Stromal cell of bone marrow (primary cell): ENCODE measurements at regions not wholly inside any gene's neighbourhood (a gene's known extent, or its start where the extent isn't known, plus 50 kb on each side); places are given as distances from the start of the nearest gene placed in this dataset.

Source experiments
- DNase-seq: peaks from one replicate; pipeline ENCODE4 v3.0.0-alpha.2; 2012; ENCODE audit warnings: low read depth

DNA sequence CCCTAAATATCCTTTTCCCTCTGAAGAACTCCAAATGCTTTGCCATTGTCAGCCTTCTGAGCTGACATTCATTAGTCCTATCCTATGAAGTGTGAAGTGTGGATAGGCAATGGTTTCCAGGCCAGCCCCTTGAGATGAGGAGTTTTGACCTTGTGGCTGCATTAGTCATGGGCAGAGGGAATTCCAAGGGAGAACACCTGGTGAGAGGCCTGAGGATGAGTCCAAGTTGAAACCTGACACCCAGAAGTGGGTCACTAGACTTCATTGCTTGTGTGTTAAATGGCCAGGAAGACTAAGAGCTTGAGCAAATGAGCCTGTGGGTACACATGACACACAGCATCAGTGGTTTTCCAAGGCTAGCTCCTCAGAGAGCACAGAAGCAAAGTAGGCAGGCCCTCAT, 260.8 kb downstream of the SKAP2 start:
- DNase-seq = no peak

DNA sequence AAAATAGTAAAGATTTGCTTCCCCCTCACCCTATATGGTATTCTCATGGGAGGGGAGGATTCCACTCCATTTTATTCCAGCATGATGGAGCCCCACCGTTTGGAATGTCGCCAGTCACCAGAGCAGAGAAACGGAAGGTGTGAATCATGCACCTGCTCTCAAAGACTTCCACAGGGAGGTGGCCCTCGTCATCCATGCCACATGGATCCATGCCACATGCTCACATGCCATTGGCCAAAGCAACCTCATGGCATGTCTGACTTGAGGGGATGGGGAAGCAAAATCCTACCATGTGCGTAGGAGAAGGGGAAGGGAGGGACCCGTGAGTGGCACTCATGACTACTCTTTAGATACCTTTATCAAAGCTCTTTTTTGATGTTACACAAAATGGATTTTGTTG, 256.0 kb downstream of the SKAP2 start:
- no peak for DNase-seq

DNA sequence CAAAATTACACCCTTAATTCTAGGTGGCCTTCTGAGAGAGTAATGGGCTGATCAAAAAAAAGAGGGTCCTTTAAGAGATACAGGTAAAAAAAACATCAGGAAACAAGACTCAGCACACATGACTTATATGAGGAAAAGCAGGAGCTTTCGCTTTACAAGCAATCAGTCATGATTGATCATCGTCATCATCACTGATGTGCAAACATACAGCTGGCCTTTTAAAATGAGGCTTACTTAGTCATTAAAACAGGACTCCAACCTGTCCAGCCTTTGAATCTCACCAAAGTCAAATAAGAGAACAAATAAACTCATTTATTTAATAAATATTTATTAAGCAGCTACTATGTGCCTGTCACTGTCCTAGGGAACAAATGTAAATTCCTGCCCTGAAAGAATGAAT, 255.3 kb downstream of the SKAP2 start:
- no peak for DNase-seq

DNA sequence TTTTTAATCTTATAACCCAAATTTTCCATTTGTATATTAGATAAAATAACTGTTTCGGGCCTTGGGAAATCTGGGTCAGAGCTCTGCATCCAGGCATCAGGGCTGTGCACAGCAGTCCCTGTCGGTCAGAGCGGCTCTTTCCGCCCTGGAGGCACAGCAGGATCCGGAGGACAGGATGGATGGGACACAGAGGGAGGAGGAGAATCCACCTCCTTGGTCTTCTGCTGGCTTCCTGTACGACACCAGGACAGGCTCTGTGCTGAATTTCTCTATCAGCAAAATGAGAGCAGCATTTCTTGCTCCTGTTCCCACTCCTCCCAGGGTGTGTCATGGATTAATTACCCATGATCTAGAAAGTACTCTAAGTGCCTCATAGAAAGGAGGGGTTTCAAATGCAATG, 254.9 kb downstream of the SKAP2 start:
- DNase-seq = no peak

DNA sequence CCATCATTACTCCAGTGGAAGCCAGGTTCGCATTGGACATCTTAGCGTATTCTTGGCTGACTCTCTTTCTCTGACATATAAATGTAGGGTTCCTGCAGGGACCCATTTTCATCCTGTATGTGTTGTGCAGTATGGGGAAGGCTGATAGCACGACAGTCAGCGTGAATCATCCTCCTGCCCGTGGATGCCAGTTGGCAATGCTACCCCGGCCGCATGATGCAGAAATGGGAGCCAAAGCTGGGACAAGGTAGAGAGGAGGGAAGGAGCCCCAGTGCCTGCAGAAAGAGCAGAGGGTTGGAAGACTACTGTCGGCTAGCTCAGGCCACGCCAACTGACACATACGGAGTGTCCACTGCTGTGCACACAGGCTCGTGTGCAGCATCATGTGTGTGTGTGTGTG, 251.6 kb downstream of the SKAP2 start:
- no peak for DNase-seq

DNA sequence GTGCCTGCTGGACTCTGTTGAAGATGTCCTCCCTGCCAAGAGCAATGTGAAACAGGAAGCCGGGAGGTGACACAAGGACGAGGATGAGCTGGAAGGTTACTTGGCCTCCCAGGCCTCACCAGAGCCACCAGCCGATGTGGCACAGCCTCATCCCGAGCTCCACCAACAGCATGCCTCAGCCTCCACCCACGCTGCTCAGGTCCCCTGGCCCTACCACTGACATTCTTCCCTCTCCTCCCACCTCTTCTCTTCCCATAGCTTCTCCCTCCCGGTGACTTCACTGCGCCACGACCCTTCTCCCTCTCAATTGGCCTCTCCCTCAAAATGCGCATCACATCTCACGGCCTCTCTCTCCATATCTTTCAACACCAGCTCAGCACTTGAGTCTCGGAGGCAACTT, 249.9 kb downstream of the SKAP2 start:
- no peak for DNase-seq

DNA sequence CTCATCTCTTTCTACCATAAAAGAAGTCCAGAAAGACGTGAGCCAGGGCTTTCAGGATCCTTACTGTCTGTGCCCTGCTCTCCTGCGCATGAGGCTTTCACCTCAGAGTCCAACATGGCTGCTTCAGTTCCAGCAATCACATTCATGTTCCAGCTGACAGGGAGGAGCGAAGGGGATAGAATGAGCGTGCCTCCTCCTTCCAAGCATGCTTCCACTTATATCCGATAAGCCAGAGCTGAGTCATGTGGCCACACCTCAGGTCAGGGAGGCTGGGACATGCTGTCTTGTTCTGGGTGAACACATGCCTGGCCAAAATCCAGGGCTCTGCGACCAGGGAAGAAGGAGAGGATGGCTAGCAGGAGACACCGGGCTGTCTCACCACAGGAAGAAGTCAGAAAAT, 248.2 kb downstream of the SKAP2 start:
- DNase-seq = no peak

DNA sequence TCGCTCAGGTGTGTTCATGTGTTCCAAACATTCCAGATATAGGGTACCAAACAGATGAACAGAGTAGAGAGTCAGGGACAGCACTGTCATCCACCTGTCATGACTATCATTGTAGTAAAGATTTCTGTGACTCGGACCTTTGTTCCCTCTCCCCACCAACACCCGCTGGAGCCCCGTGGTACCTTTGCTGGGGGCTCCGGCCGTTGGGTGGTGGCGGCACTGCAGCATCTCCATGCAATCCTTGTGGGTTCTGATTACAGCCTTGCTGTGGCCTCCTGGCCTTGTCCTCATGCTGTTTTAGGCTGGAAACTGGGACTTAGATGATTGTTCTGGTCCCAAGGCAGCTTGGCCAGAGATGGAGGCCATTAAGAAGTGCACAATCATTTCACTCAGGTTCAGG, 247.3 kb downstream of the SKAP2 start:
- no peak for DNase-seq
